ENCODE measurements at regions not wholly inside any gene's neighbourhood (a gene's known extent, or its start where the extent isn't known, plus 50 kb on each side); places are given as distances from the start of the nearest gene placed in this dataset.

GRCh38 chr1:192022827-192023226 lies 135.4 kb upstream of the RGS18 start:
- no peaks in the 10 kb centered on the region for H3K27me3 ChIP-seq (replicated peaks)
- no peak overlapping the region for H3K27ac ChIP-seq
- in situ Hi-C loops (cut with HindIII; ENCODE audit: low pct_ligation_motif_present, low sequenced_read_pairs) = no loop called here
- no peak for TF ChIP-seq CTCF (IDR thresholded peaks at IDR 0.05; ENCODE audit: low read depth, low read length, missing control alignments)
- no peaks in the 10 kb centered on the region for H3K36me3 ChIP-seq (replicated peaks)
- no peak overlapping the region for H3K4me3 ChIP-seq (ENCODE audit: low read depth, low read length)
- no peak for DNase-seq

- Histone ChIP-seq H3K4me3 (ENCODE audit: low read depth, low read length) (no peak overlapping the region), H3K36me3 (replicated peaks) (no peaks in the 10 kb centered on the region), H3K27me3 (replicated peaks) (no peaks in the 10 kb centered on the region), H3K27ac (no peak overlapping the region)
- in situ Hi-C loops (cut with HindIII; ENCODE audit: low pct_ligation_motif_present, low sequenced_read_pairs) = no loop called here
- DNase-seq = no peak
- no peak for TF ChIP-seq CTCF (IDR thresholded peaks at IDR 0.05; ENCODE audit: low read depth, low read length, missing control alignments)
Measured at GRCh38 chr1:192024881-192025280, 133.4 kb upstream of the RGS18 start.

GRCh38 chr1:192038567-192038966 lies 119.7 kb upstream of the RGS18 start:
- DNase-seq = no peak
- Histone ChIP-seq H3K27ac (no peak overlapping the region), H3K36me3 (replicated peaks) (no peaks in the 10 kb centered on the region), H3K4me3 (ENCODE audit: low read depth, low read length) (no peak overlapping the region), H3K27me3 (replicated peaks) (no peaks in the 10 kb centered on the region)
- no peak for TF ChIP-seq CTCF (IDR thresholded peaks at IDR 0.05; ENCODE audit: low read depth, low read length, missing control alignments)
- in situ Hi-C loops (cut with HindIII; ENCODE audit: low pct_ligation_motif_present, low sequenced_read_pairs) = no loop called here

GRCh38 chr1:192045131-192045530 lies 113.1 kb upstream of the RGS18 start:
- H3K27me3 ChIP-seq (replicated peaks) = no peaks in the 10 kb centered on the region
- no peaks in the 10 kb centered on the region for H3K36me3 ChIP-seq (replicated peaks)
- in situ Hi-C loops (cut with HindIII; ENCODE audit: low pct_ligation_motif_present, low sequenced_read_pairs) = no loop called here
- DNase-seq = no peak
- TF ChIP-seq CTCF (IDR thresholded peaks at IDR 0.05; ENCODE audit: low read depth, low read length, missing control alignments) = no peak
- H3K4me3 ChIP-seq (ENCODE audit: low read depth, low read length) = no peak overlapping the region
- H3K27ac ChIP-seq = no peak overlapping the region

- no peak for TF ChIP-seq CTCF (IDR thresholded peaks at IDR 0.05; ENCODE audit: low read depth, low read length, missing control alignments)
Measured at GRCh38 chr1:192053531-192053971, 104.7 kb upstream of the RGS18 start.

GRCh38 chr1:192057766-192058165 lies 100.5 kb upstream of the RGS18 start:
- no peaks in the 10 kb centered on the region for H3K36me3 ChIP-seq (replicated peaks)

More at GRCh38 chr1:192053531-192053971, 104.7 kb upstream of the RGS18 start:
- in situ Hi-C loops (cut with HindIII; ENCODE audit: low pct_ligation_motif_present, low sequenced_read_pairs) = no loop called here
- DNase-seq = no peak
- Histone ChIP-seq H3K27me3 (replicated peaks) (no peaks in the 10 kb centered on the region), H3K36me3 (replicated peaks) (no peaks in the 10 kb centered on the region), H3K4me3 (ENCODE audit: low read depth, low read length) (no peak overlapping the region), H3K27ac (no peak overlapping the region)

More at GRCh38 chr1:192057766-192058165, 100.5 kb upstream of the RGS18 start:
- H3K27me3 ChIP-seq (replicated peaks) = no peaks in the 10 kb centered on the region
- no peak overlapping the region for H3K4me3 ChIP-seq (ENCODE audit: low read depth, low read length)
- in situ Hi-C loops (cut with HindIII; ENCODE audit: low pct_ligation_motif_present, low sequenced_read_pairs) = no loop called here
- no peak for TF ChIP-seq CTCF (IDR thresholded peaks at IDR 0.05; ENCODE audit: low read depth, low read length, missing control alignments)
- H3K27ac ChIP-seq = no peak overlapping the region
- DNase-seq = no peak
